Stomach (tissue), 4 donors: ENCODE measurements at regions not wholly inside any gene's neighbourhood (a gene's known extent, or its start where the extent isn't known, plus 50 kb on each side); places are given as distances from the start of the nearest gene placed in this dataset.

Experiments used
- EP300 ChIP-seq: sonication (generic); formaldehyde crosslinking; IDR thresholded peaks from one replicate; pipeline ENCODE4 v1.6.1; 2017; ENCODE audit warnings: antibody characterized with exemption
- POLR2A ChIP-seq, 4 donors: fragments of 450-650 bp; IDR thresholded peaks; one replicate each; pipeline ENCODE4 v1.6.1; 2016; ENCODE audit warnings: antibody characterized with exemption in 4 of 4, control low read depth in 2 of 4, mild to moderate bottlenecking in 1 of 4, moderate library complexity in 1 of 4
- TF ChIP-seq, protein P1 (sequence below), 7 experiments: fragments of 450-650 bp in 4 of 7; fragments of 200-600 bp in 3 of 7; sonication (generic) in 3 of 7; IDR thresholded peaks; one replicate each; pipeline ENCODE4 v1.5.1; 2016 to 2019; ENCODE audit warnings: antibody characterized with exemption in 7 of 7, control low read depth in 2 of 7, mild to moderate bottlenecking in 1 of 7

DNA sequence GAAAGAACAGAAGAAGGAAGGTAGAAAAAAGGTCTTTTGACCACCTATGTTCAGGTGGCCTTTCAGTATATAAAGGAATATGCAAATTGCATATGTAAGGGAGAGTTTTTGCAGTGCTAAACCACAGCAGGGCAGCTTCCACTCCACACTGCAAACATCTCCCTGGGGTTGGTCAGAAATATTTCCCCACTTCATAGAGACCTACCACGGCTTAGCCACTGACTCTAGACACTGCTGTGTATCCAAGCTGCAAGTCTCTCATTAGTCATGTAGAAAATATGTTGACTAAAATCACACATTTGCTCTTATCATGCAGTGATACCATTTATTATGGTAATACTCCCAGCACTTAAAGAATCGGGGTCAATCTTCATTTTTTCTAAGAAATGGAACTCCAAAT is 214.9 kb upstream of the NR2F2 start:
- TF ChIP-seq EP300 = no peak
- TF ChIP-seq, protein P1, sequence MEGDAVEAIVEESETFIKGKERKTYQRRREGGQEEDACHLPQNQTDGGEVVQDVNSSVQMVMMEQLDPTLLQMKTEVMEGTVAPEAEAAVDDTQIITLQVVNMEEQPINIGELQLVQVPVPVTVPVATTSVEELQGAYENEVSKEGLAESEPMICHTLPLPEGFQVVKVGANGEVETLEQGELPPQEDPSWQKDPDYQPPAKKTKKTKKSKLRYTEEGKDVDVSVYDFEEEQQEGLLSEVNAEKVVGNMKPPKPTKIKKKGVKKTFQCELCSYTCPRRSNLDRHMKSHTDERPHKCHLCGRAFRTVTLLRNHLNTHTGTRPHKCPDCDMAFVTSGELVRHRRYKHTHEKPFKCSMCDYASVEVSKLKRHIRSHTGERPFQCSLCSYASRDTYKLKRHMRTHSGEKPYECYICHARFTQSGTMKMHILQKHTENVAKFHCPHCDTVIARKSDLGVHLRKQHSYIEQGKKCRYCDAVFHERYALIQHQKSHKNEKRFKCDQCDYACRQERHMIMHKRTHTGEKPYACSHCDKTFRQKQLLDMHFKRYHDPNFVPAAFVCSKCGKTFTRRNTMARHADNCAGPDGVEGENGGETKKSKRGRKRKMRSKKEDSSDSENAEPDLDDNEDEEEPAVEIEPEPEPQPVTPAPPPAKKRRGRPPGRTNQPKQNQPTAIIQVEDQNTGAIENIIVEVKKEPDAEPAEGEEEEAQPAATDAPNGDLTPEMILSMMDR (IDR thresholded peaks at IDR 0.05) = no peak
- no peak for TF ChIP-seq POLR2A (IDR thresholded peaks at IDR 0.05)
